ENCODE measurements at regions not wholly inside any gene's neighbourhood (a gene's known extent, or its start where the extent isn't known, plus 50 kb on each side); places are given as distances from the start of the nearest gene placed in this dataset.

GRCh38 chr3:21158861-21159542, 592.0 kb downstream of the ZNF385D start:
- TF ChIP-seq CTCF (IDR thresholded peaks at IDR 0.05; ENCODE audit: insufficient read depth in 1 of 2, low read depth in 1 of 2, low read length in 1 of 2, severe bottlenecking in 1 of 2, unreplicated experiment in 1 of 2) = no peak
- no peaks in the 10 kb centered on the region for H3K4me1 Mint-ChIP-seq (ENCODE audit: low read depth, unreplicated experiment)
- no peaks in the 10 kb centered on the region for H3K36me3 Mint-ChIP-seq (ENCODE audit: insufficient read depth, unreplicated experiment)
- no peaks in the 10 kb centered on the region for H3K27me3 ChIP-seq (replicated peaks; ENCODE audit: control insufficient read depth, insufficient read depth, low read length)
- BruUV-seq (replicated peaks) = no TSS peak
- H3K36me3 ChIP-seq (ENCODE audit: control insufficient read depth, insufficient read depth, low read length) = no peaks in the 10 kb centered on the region
- no peak overlapping the region for H3K27ac Mint-ChIP-seq (ENCODE audit: unreplicated experiment)
- H3K4me3 ChIP-seq (ENCODE audit: low read depth, low read length) = no peak overlapping the region
- no peaks in the 10 kb centered on the region for H3K9me3 Mint-ChIP-seq (ENCODE audit: unreplicated experiment)
- ChIA-PET CTCF (no interaction called here), POLR2A (no interaction called here)
- no peak overlapping the region for H3K4me3 Mint-ChIP-seq (ENCODE audit: unreplicated experiment)
- no peaks in the 10 kb centered on the region for H3K4me1 ChIP-seq
- DNase-seq = no peak
- intact Hi-C loops (cut with micrococcal nuclease; ENCODE audit: unreplicated experiment) = no loop called here
- H3K27me3 Mint-ChIP-seq (ENCODE audit: insufficient read depth, unreplicated experiment) = peaks cover 2% of the 10 kb centered on the region
- no peaks in the 10 kb centered on the region for H3K9me3 ChIP-seq

GRCh38 chr3:21154911-21155310, 596.1 kb downstream of the ZNF385D start:
- Histone ChIP-seq H3K36me3 (ENCODE audit: control insufficient read depth, insufficient read depth, low read length) (no peaks in the 10 kb centered on the region), H3K27me3 (replicated peaks; ENCODE audit: control insufficient read depth, insufficient read depth, low read length) (no peaks in the 10 kb centered on the region), H3K4me1 (no peaks in the 10 kb centered on the region), H3K9me3 (no peaks in the 10 kb centered on the region), H3K4me3 (ENCODE audit: low read depth, low read length) (no peak overlapping the region)
- BruUV-seq (replicated peaks) = no TSS peak
- no peak for TF ChIP-seq CTCF (IDR thresholded peaks at IDR 0.05; ENCODE audit: insufficient read depth in 1 of 2, low read depth in 1 of 2, low read length in 1 of 2, severe bottlenecking in 1 of 2, unreplicated experiment in 1 of 2)
- ChIA-PET CTCF (no interaction called here), POLR2A (no interaction called here)
- DNase-seq = no peak
- H3K27me3 Mint-ChIP-seq (ENCODE audit: insufficient read depth, unreplicated experiment) = peaks cover 6% of the 10 kb centered on the region
- no peak overlapping the region for H3K4me3 Mint-ChIP-seq (ENCODE audit: unreplicated experiment)
- intact Hi-C loops (cut with micrococcal nuclease; ENCODE audit: unreplicated experiment) = no loop called here
- no peaks in the 10 kb centered on the region for H3K4me1 Mint-ChIP-seq (ENCODE audit: low read depth, unreplicated experiment)
- no peak overlapping the region for H3K27ac Mint-ChIP-seq (ENCODE audit: unreplicated experiment)
- H3K9me3 Mint-ChIP-seq (ENCODE audit: unreplicated experiment) = no peaks in the 10 kb centered on the region
- no peaks in the 10 kb centered on the region for H3K36me3 Mint-ChIP-seq (ENCODE audit: insufficient read depth, unreplicated experiment)

GRCh38 chr3:21152555-21152954, 598.5 kb downstream of the ZNF385D start:
- Histone ChIP-seq H3K4me3 (ENCODE audit: low read depth, low read length) (no peak overlapping the region), H3K4me1 (no peaks in the 10 kb centered on the region), H3K36me3 (ENCODE audit: control insufficient read depth, insufficient read depth, low read length) (no peaks in the 10 kb centered on the region), H3K27me3 (replicated peaks; ENCODE audit: control insufficient read depth, insufficient read depth, low read length) (no peaks in the 10 kb centered on the region), H3K9me3 (no peaks in the 10 kb centered on the region)
- no TSS peak for BruUV-seq (replicated peaks)
- POLR2A ChIA-PET = no interaction called here
- Mint-ChIP-seq H3K9me3 (ENCODE audit: unreplicated experiment) (no peaks in the 10 kb centered on the region), H3K36me3 (ENCODE audit: insufficient read depth, unreplicated experiment) (no peaks in the 10 kb centered on the region), H3K27ac (ENCODE audit: unreplicated experiment) (no peak overlapping the region), H3K4me1 (ENCODE audit: low read depth, unreplicated experiment) (no peaks in the 10 kb centered on the region), H3K27me3 (ENCODE audit: insufficient read depth, unreplicated experiment) (peaks cover 6% of the 10 kb centered on the region), H3K4me3 (ENCODE audit: unreplicated experiment) (no peak overlapping the region)
- DNase-seq = no peak
- CTCF ChIA-PET = no interaction called here
- TF ChIP-seq CTCF (IDR thresholded peaks at IDR 0.05; ENCODE audit: insufficient read depth in 1 of 2, low read depth in 1 of 2, low read length in 1 of 2, severe bottlenecking in 1 of 2, unreplicated experiment in 1 of 2) = no peak
- intact Hi-C loops (cut with micrococcal nuclease; ENCODE audit: unreplicated experiment) = no loop called here

All from Caco-2 (cell line).